ENCODE measurements at regions not wholly inside any gene's neighbourhood (a gene's known extent, or its start where the extent isn't known, plus 50 kb on each side); places are given as distances from the start of the nearest gene placed in this dataset.

GRCh38 chr13:106361621-106362020 is 173.8 kb downstream of the EFNB2 start:
- H4K20me1 ChIP-seq (ENCODE audit: low read length), result no peaks in the 10 kb centered on the region
- DNase-seq (no peak), ATAC-seq (no peak)
- H3K36me3 ChIP-seq (ENCODE audit: low read depth, low read length), result no peaks in the 10 kb centered on the region
- no peak for TF ChIP-seq EZH2phosphoT487 (IDR thresholded peaks at IDR 0.05; ENCODE audit: borderline replicate concordance, low read length)
- TF ChIP-seq EZH2 (IDR thresholded peaks at IDR 0.05; ENCODE audit: low read length, unreplicated experiment), result no peak
- no peak for TF ChIP-seq CTCF (conservative IDR thresholded peaks at IDR 0.05; ENCODE audit: low read depth, low read length)
- intact Hi-C loops (cut with micrococcal nuclease), result no loop called here
- no peak overlapping the region for H3K9ac ChIP-seq (ENCODE audit: low read length)
- H3K9me2 ChIP-seq (replicated peaks; ENCODE audit: low read length), result no peaks in the 10 kb centered on the region
- no peaks in the 10 kb centered on the region; the same call in 1 of the 2 replicates for H3K4me1 ChIP-seq (ENCODE audit: insufficient read depth, low read length)
- H3K9me3 ChIP-seq (ENCODE audit: low read length), result no peaks in the 10 kb centered on the region
- no peak overlapping the region for H3K4me3 ChIP-seq (ENCODE audit: low read length)
- ChIA-PET POLR2A (ENCODE audit: unreplicated experiment) (no interaction called here), CTCF (no interaction called here)
- no peaks in the 10 kb centered on the region for H3K79me2 ChIP-seq (ENCODE audit: low read length)
- H2AFZ ChIP-seq (ENCODE audit: low read length), result no peak overlapping the region
- H3K27ac ChIP-seq (ENCODE audit: low read length), result no peak overlapping the region
- no peak overlapping the region for H3K4me2 ChIP-seq (ENCODE audit: low read length)
- H3F3A ChIP-seq (ENCODE audit: low read length, unreplicated experiment), result no peaks in the 10 kb centered on the region
- BruUV-seq (replicated peaks), result no TSS peak
- no peaks in the 10 kb centered on the region for H3K27me3 ChIP-seq (ENCODE audit: low read length)

GRCh38 chr13:106357198-106357597 is 178.3 kb downstream of the EFNB2 start:
- no peaks in the 10 kb centered on the region for H3K36me3 ChIP-seq (ENCODE audit: low read depth, low read length)
- CTCF ChIA-PET, result no interaction called here
- H3K79me2 ChIP-seq (ENCODE audit: low read length), result no peaks in the 10 kb centered on the region
- H3K4me1 ChIP-seq (ENCODE audit: insufficient read depth, low read length), result peaks cover 4% of the 10 kb centered on the region; the same call in 1 of the 2 replicates
- no peak overlapping the region for H3K4me2 ChIP-seq (ENCODE audit: low read length)
- ATAC-seq, result no peak; the same call in 1 of the 2 replicates
- DNase-seq, result no peak
- H3K27me3 ChIP-seq (ENCODE audit: low read length), result no peaks in the 10 kb centered on the region
- no peaks in the 10 kb centered on the region for H3F3A ChIP-seq (ENCODE audit: low read length, unreplicated experiment)
- H3K9me3 ChIP-seq (ENCODE audit: low read length), result no peaks in the 10 kb centered on the region
- no peak overlapping the region for H2AFZ ChIP-seq (ENCODE audit: low read length)
- no peak overlapping the region for H3K27ac ChIP-seq (ENCODE audit: low read length)
- H3K9ac ChIP-seq (ENCODE audit: low read length), result no peak overlapping the region
- H3K9me2 ChIP-seq (replicated peaks; ENCODE audit: low read length), result no peaks in the 10 kb centered on the region
- TF ChIP-seq CTCF (conservative IDR thresholded peaks at IDR 0.05; ENCODE audit: low read depth, low read length), result no peak
- TF ChIP-seq EZH2 (IDR thresholded peaks at IDR 0.05; ENCODE audit: low read length, unreplicated experiment), result no peak
- no peak for TF ChIP-seq EZH2phosphoT487 (IDR thresholded peaks at IDR 0.05; ENCODE audit: borderline replicate concordance, low read length)
- intact Hi-C loops (cut with micrococcal nuclease), result no loop called here
- no peak overlapping the region for H3K4me3 ChIP-seq (ENCODE audit: low read length)
- BruUV-seq (replicated peaks), result no TSS peak
- no peaks in the 10 kb centered on the region for H4K20me1 ChIP-seq (ENCODE audit: low read length)
- POLR2A ChIA-PET (ENCODE audit: unreplicated experiment), result no interaction called here

- Histone ChIP-seq H3K4me3 (ENCODE audit: low read length) (no peak overlapping the region), H3K9me3 (ENCODE audit: low read length) (no peaks in the 10 kb centered on the region), H3K4me2 (ENCODE audit: low read length) (no peak overlapping the region), H3K36me3 (ENCODE audit: low read depth, low read length) (no peaks in the 10 kb centered on the region), H3K79me2 (ENCODE audit: low read length) (no peaks in the 10 kb centered on the region), H3K27me3 (ENCODE audit: low read length) (no peaks in the 10 kb centered on the region), H4K20me1 (ENCODE audit: low read length) (no peaks in the 10 kb centered on the region), H3K27ac (ENCODE audit: low read length) (no peak overlapping the region), H3K9me2 (replicated peaks; ENCODE audit: low read length) (no peaks in the 10 kb centered on the region), H3F3A (ENCODE audit: low read length, unreplicated experiment) (no peaks in the 10 kb centered on the region), H3K9ac (ENCODE audit: low read length) (no peak overlapping the region), H3K4me1 (ENCODE audit: insufficient read depth, low read length) (peaks cover 4% of the 10 kb centered on the region; the same call in 1 of the 2 replicates), H2AFZ (ENCODE audit: low read length) (no peak overlapping the region)
- intact Hi-C loops (cut with micrococcal nuclease), result no loop called here
- no peak for ATAC-seq
- ChIA-PET POLR2A (ENCODE audit: unreplicated experiment) (no interaction called here), CTCF (no interaction called here)
- DNase-seq, result no peak
- BruUV-seq (replicated peaks), result no TSS peak
- no peak for TF ChIP-seq CTCF (conservative IDR thresholded peaks at IDR 0.05; ENCODE audit: low read depth, low read length)
- TF ChIP-seq EZH2 (IDR thresholded peaks at IDR 0.05; ENCODE audit: low read length, unreplicated experiment), result no peak
- TF ChIP-seq EZH2phosphoT487 (IDR thresholded peaks at IDR 0.05; ENCODE audit: borderline replicate concordance, low read length), result no peak
Measured at GRCh38 chr13:106355866-106356265, 179.6 kb downstream of the EFNB2 start.
